ENCODE measurements at regions not wholly inside any gene's neighbourhood (a gene's known extent, or its start where the extent isn't known, plus 50 kb on each side); places are given as distances from the start of the nearest gene placed in this dataset.

- peaks cover 17% of the 10 kb centered on the region for H3K27me3 Mint-ChIP-seq
- H3K4me1 Mint-ChIP-seq (ENCODE audit: unreplicated experiment), result peaks cover 4% of the 10 kb centered on the region
- DNase-seq (ENCODE audit: extremely low spot score, unreplicated experiment), result no peak
- H3K9me3 Mint-ChIP-seq, result peaks cover 12% of the 10 kb centered on the region
- H3K27ac Mint-ChIP-seq, result no peak overlapping the region
- TF ChIP-seq, protein P1, sequence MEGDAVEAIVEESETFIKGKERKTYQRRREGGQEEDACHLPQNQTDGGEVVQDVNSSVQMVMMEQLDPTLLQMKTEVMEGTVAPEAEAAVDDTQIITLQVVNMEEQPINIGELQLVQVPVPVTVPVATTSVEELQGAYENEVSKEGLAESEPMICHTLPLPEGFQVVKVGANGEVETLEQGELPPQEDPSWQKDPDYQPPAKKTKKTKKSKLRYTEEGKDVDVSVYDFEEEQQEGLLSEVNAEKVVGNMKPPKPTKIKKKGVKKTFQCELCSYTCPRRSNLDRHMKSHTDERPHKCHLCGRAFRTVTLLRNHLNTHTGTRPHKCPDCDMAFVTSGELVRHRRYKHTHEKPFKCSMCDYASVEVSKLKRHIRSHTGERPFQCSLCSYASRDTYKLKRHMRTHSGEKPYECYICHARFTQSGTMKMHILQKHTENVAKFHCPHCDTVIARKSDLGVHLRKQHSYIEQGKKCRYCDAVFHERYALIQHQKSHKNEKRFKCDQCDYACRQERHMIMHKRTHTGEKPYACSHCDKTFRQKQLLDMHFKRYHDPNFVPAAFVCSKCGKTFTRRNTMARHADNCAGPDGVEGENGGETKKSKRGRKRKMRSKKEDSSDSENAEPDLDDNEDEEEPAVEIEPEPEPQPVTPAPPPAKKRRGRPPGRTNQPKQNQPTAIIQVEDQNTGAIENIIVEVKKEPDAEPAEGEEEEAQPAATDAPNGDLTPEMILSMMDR (conservative IDR thresholded peaks at IDR 0.05), result no peak
- no peak overlapping the region for H3K4me3 Mint-ChIP-seq
- no peaks in the 10 kb centered on the region for H3K36me3 Mint-ChIP-seq
Observed at GRCh38 chr1:14217384-14217783, 381.1 kb upstream of the KAZN start.

DNA sequence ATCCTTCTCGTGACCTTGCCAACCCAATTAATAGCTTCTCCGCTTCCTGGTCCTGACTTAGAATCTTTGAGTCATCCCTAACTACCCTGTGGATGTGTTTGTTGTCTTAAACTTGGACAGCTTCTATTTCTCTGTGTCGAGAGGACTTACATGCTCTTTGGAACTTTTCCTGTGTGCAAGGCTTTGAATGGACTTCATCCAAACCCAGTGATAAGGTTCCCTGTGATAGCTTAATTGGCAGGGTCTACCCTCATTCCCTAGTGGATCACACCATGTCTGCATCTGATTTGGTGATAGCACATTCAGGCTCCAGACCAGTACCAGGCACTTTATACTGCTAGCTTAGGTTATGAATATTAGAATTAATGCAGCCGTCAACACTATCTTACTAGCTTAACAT lies 378.2 kb upstream of the KAZN start:
- peaks cover 4% of the 10 kb centered on the region for H3K4me1 Mint-ChIP-seq (ENCODE audit: unreplicated experiment)
- TF ChIP-seq, protein P1 (conservative IDR thresholded peaks at IDR 0.05), result no peak
- H3K27ac Mint-ChIP-seq, result no peak overlapping the region
- DNase-seq (ENCODE audit: extremely low spot score, unreplicated experiment), result no peak
- H3K9me3 Mint-ChIP-seq, result peaks cover 12% of the 10 kb centered on the region
- no peaks in the 10 kb centered on the region for H3K36me3 Mint-ChIP-seq
- H3K4me3 Mint-ChIP-seq, result no peak overlapping the region
- H3K27me3 Mint-ChIP-seq, result peaks cover 17% of the 10 kb centered on the region

DNA sequence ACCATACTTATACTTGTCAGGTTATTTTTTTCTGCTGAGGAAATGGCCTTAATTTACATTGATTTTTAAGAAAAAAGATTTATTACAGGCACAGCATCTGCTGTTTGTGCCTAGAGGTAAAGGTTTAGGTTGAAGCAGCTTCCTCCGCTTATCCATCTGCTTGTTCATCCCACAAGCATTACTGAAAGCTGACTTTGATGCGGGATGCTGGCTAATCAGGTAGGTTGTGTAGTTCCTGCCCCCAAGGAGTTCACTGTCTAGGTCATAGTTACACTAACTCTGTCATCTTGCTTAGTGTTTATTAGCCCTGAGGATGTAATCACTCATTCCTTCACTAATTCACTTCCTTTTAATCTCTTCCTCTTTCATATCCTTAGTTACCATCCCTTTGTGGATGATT lies 377.7 kb upstream of the KAZN start:
- Mint-ChIP-seq H3K27ac (no peak overlapping the region), H3K4me3 (no peak overlapping the region), H3K27me3 (peaks cover 17% of the 10 kb centered on the region), H3K4me1 (ENCODE audit: unreplicated experiment) (peaks cover 4% of the 10 kb centered on the region), H3K36me3 (no peaks in the 10 kb centered on the region), H3K9me3 (peaks cover 12% of the 10 kb centered on the region)
- TF ChIP-seq, protein P1 (conservative IDR thresholded peaks at IDR 0.05), result no peak
- no peak for DNase-seq (ENCODE audit: extremely low spot score, unreplicated experiment)

- Mint-ChIP-seq H3K27ac (no peak overlapping the region), H3K36me3 (no peaks in the 10 kb centered on the region), H3K27me3 (peaks cover 14% of the 10 kb centered on the region), H3K4me3 (no peak overlapping the region), H3K9me3 (peaks cover 12% of the 10 kb centered on the region), H3K4me1 (ENCODE audit: unreplicated experiment) (peaks cover 4% of the 10 kb centered on the region)
- TF ChIP-seq, protein P1 (conservative IDR thresholded peaks at IDR 0.05), result no peak
- DNase-seq (ENCODE audit: extremely low spot score, unreplicated experiment), result no peak
Observed at GRCh38 chr1:14222086-14222485, 376.4 kb upstream of the KAZN start.

DNA sequence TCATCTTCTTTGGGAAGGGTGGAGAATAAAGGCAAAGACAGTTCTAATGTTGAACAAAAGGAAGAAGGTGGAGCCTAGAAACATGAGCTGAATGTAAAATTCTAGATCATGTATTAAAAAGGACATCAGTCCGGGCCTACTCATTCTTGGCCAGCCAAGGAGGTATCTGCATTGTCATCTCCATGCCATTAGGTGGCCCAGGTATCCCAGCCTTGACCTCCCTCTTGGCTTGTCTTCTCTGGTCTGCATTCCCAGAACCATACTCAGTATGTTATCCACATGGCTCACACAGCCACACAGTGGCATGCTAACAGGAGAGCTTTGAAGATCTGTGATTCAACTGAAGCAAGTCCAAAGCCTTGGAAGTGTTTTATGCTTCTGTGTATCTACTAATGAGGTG lies 369.8 kb upstream of the KAZN start:
- H3K9me3 Mint-ChIP-seq, result no peaks in the 10 kb centered on the region
- H3K36me3 Mint-ChIP-seq, result no peaks in the 10 kb centered on the region
- no peaks in the 10 kb centered on the region for H3K4me1 Mint-ChIP-seq (ENCODE audit: unreplicated experiment)
- DNase-seq (ENCODE audit: extremely low spot score, unreplicated experiment), result no peak
- H3K27ac Mint-ChIP-seq, result no peak overlapping the region
- H3K27me3 Mint-ChIP-seq, result peaks cover under 1% of the 10 kb centered on the region
- TF ChIP-seq, protein P1 (conservative IDR thresholded peaks at IDR 0.05), result no peak
- no peak overlapping the region for H3K4me3 Mint-ChIP-seq

DNA sequence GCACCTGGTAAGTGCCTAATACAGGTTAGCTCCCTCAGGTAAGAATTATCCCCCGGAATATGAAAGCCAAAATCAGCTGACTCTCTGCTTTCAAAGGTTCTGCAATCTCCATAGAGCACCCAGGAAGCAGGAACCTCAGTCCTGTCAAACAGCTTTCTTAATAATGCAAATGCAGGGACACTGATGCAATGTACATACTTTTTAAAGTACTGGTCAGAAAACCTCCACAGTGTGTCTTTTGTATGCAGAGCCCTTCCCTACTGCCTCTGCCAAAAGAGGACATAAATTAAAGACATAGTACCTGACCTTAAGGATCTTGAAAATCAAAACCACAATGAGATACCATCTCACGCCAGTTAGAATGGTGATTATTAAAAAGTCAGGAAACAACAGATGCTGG lies 365.0 kb upstream of the KAZN start:
- H3K27ac Mint-ChIP-seq, result no peak overlapping the region
- no peak overlapping the region for H3K4me3 Mint-ChIP-seq
- DNase-seq (ENCODE audit: extremely low spot score, unreplicated experiment), result no peak
- no peaks in the 10 kb centered on the region for H3K9me3 Mint-ChIP-seq
- TF ChIP-seq, protein P1 (conservative IDR thresholded peaks at IDR 0.05), result no peak
- H3K4me1 Mint-ChIP-seq (ENCODE audit: unreplicated experiment), result no peaks in the 10 kb centered on the region
- H3K27me3 Mint-ChIP-seq, result peaks cover 3% of the 10 kb centered on the region
- H3K36me3 Mint-ChIP-seq, result no peaks in the 10 kb centered on the region

Data from type B pancreatic cell (in vitro differentiated cells).